ENCODE measurements at regions not wholly inside any gene's neighbourhood (a gene's known extent, or its start where the extent isn't known, plus 50 kb on each side); places are given as distances from the start of the nearest gene placed in this dataset.

GRCh38 chr10:14403881-14404623 is 73.3 kb upstream of the FRMD4A start:
- BruUV-seq (replicated peaks): no TSS peak
- Histone ChIP-seq H3K36me3 (ENCODE audit: control insufficient read depth, insufficient read depth, low read length) (no peaks in the 10 kb centered on the region), H3K27ac (ENCODE audit: extremely low read depth, low read depth, low read length) (no peak overlapping the region), H3K9me1 (ENCODE audit: control insufficient read depth, insufficient read depth, low read length) (no peaks in the 10 kb centered on the region), H3K9me3 (replicated peaks; ENCODE audit: control insufficient read depth, insufficient read depth, low read depth, low read length) (no peaks in the 10 kb centered on the region), H3K4me3 (no peak overlapping the region), H3K4me1 (replicated peaks in 1 of 2; ENCODE audit: control insufficient read depth in 2 of 2, insufficient read depth in 2 of 2, low read length in 2 of 2) (no peaks in the 10 kb centered on the region), H3K9ac (ENCODE audit: insufficient read depth in 1 of 2, low read depth in 2 of 2, low read length in 2 of 2) (no peak overlapping the region), H3K79me2 (ENCODE audit: control insufficient read depth, insufficient read depth, low read length) (no peaks in the 10 kb centered on the region), H4K20me1 (replicated peaks; ENCODE audit: control insufficient read depth, insufficient read depth, low read length) (no peaks in the 10 kb centered on the region), H2AFZ (ENCODE audit: low read depth, low read length) (no peak overlapping the region), H3K4me2 (ENCODE audit: insufficient read depth, low read length) (no peak overlapping the region), H3K27me3 (ENCODE audit: control insufficient read depth in 2 of 2, insufficient read depth in 2 of 2, low read length in 2 of 2) (peaks cover 12 to 20% of the 10 kb centered on the region in 2 experiments; a peak in 4 of 5 replicates)
- WGBS (ENCODE audit: insufficient coverage, low coverage, missing lambda C conversion rate): under 1% methylated on average over 8 of the region's 8 CpGs
- no peak for DNase-seq (ENCODE audit: extremely low read depth in 1 of 4, low spot score in 3 of 4)
- ATAC-seq: no peak
- FAIRE-seq: no peak
- TF ChIP-seq HIVEP1 (CRISPR knock-in tag; IDR thresholded peaks at IDR 0.05) (no peak), ZNF79 (CRISPR knock-in tag; IDR thresholded peaks at IDR 0.05; ENCODE audit: low read depth) (no peak), ZNF384 (IDR thresholded peaks at IDR 0.05; ENCODE audit: low read depth, low read length) (no peak), NCOA2 (IDR thresholded peaks at IDR 0.05; ENCODE audit: partially characterized antibody in 2 of 2) (no peak), NR2F6 (CRISPR knock-in tag; IDR thresholded peaks at IDR 0.05) (no peak), ERF (CRISPR knock-in tag; IDR thresholded peaks at IDR 0.05) (no peak), GTF2B (IDR thresholded peaks at IDR 0.05; ENCODE audit: extremely low read depth, insufficient read length) (no peak), ESRRA (IDR thresholded peaks at IDR 0.05; ENCODE audit: borderline replicate concordance, low read depth) (no peak)
- intact Hi-C loops (cut with micrococcal nuclease) (no loop called here), in situ Hi-C loops (cut with MboI) (no loop called here)
- POLR2A ChIA-PET: no interaction called here
- CTCF ChIA-PET (ENCODE audit: low intra/inter-chr PET ratio): no interaction called here

All from K562 (cell line).